ENCODE measurements at regions not wholly inside any gene's neighbourhood (a gene's known extent, or its start where the extent isn't known, plus 50 kb on each side); places are given as distances from the start of the nearest gene placed in this dataset.

GRCh38 chr1:68378296-68379084 is 71.3 kb downstream of the RPE65 start:
- TF ChIP-seq CTCF (IDR thresholded peaks at IDR 0.05) (no peak), POLR2A (IDR thresholded peaks at IDR 0.05) (no peak)
